GM23338 (cell line): ENCODE measurements at regions not wholly inside any gene's neighbourhood (a gene's known extent, or its start where the extent isn't known, plus 50 kb on each side); places are given as distances from the start of the nearest gene placed in this dataset.

Experiments
- ATAC-seq: fragments of 200-7000 bp; cut with Tn5 transposase; 3 replicates; pipeline ENCODE4 v1.9.1; 2020
- DNase-seq: peaks from one replicate; pipeline ENCODE4 v3.0.0-alpha.2; 2015; ENCODE audit warnings: low spot score
- H2AFZ ChIP-seq: fragments of 200-600 bp; sonication (generic); 2 replicates; pipeline ENCODE4 v1.8.0; 2016; ENCODE audit warnings: antibody characterized with exemption, mild to moderate bottlenecking, moderate library complexity
- H3F3A ChIP-seq: fragments of 200-600 bp; sonication (generic); replicated peaks from 2 replicates; pipeline ENCODE4 v1.8.0; 2017; ENCODE audit warnings: antibody characterized with exemption, mixed run types, low read depth
- H3K27ac ChIP-seq: fragments of 200-600 bp; sonication (generic); 2 replicates; pipeline ENCODE4 v1.6.1; 2016; ENCODE audit warnings: low read depth
- H3K27me3 ChIP-seq: fragments of 200-600 bp; sonication (generic); 2 replicates; pipeline ENCODE4 v1.8.0; 2016; ENCODE audit warnings: mild to moderate bottlenecking, mixed run types, moderate library complexity; ENCODE audit not compliant: insufficient read depth
- H3K36me3 ChIP-seq: fragments of 200-600 bp; sonication (generic); 2 replicates; pipeline ENCODE4 v1.8.0; 2016; ENCODE audit warnings: mild to moderate bottlenecking; ENCODE audit not compliant: insufficient read depth
- H3K4me1 ChIP-seq: fragments of 200-600 bp; sonication (generic); 2 replicates; pipeline ENCODE4 v1.8.0; 2016; ENCODE audit warnings: mild to moderate bottlenecking, moderate library complexity; ENCODE audit not compliant: insufficient read depth
- H3K4me2 ChIP-seq: fragments of 200-600 bp; sonication (generic); 2 replicates; pipeline ENCODE4 v1.7.1; 2017; ENCODE audit warnings: mixed run types
- H3K4me3 ChIP-seq: fragments of 200-600 bp; sonication (generic); 2 replicates; pipeline ENCODE4 v1.6.1; 2016; ENCODE audit warnings: mixed run types
- H3K79me2 ChIP-seq: fragments of 200-600 bp; sonication (generic); replicated peaks from 2 replicates; pipeline ENCODE4 v1.8.0; 2017; ENCODE audit warnings: mild to moderate bottlenecking; ENCODE audit not compliant: insufficient read depth
- H3K9me2 ChIP-seq: fragments of 200-600 bp; sonication (generic); 2 replicates; pipeline ENCODE4 v1.8.0; 2017; ENCODE audit not compliant: insufficient read depth
- H4K20me1 ChIP-seq: fragments of 200-600 bp; sonication (generic); replicated peaks from 2 replicates; pipeline ENCODE4 v1.8.0; 2017; ENCODE audit warnings: mild to moderate bottlenecking; ENCODE audit not compliant: insufficient read depth
- H3K27ac Mint-ChIP-seq: 2 replicates; pipeline ENCODE4 v1.8.0; 2020; ENCODE audit warnings: inconsistent platforms, mild to moderate bottlenecking, moderate library complexity, mixed read lengths
- H3K27me3 Mint-ChIP-seq: 3 replicates; pipeline ENCODE4 v1.8.0; 2022; ENCODE audit warnings: low read depth, mild to moderate bottlenecking, moderate library complexity, mixed read lengths, inconsistent platforms; ENCODE audit not compliant: insufficient read depth, poor library complexity
- H3K36me3 Mint-ChIP-seq: 3 replicates; pipeline ENCODE4 v1.8.0; 2021; ENCODE audit warnings: low read depth, mild to moderate bottlenecking, inconsistent platforms, moderate library complexity, mixed read lengths
- H3K4me1 Mint-ChIP-seq: 3 replicates; pipeline ENCODE4 v1.8.0; 2020; ENCODE audit warnings: mild to moderate bottlenecking, inconsistent platforms, mixed read lengths
- H3K4me3 Mint-ChIP-seq: 3 replicates; pipeline ENCODE4 v1.8.0; 2021; ENCODE audit warnings: moderate library complexity, mild to moderate bottlenecking, inconsistent platforms, mixed read lengths
- H3K9me3 Mint-ChIP-seq: 3 replicates; pipeline ENCODE4 v1.8.0; 2020; ENCODE audit warnings: moderate library complexity, mild to moderate bottlenecking, inconsistent platforms, mixed read lengths
- ZNF114 ChIP-seq: fragments of 250-450 bp; sonication (Bioruptor Pico); IDR thresholded peaks from 2 replicates; pipeline ENCODE4 v1.5.0; 2020; ENCODE audit warnings: mild to moderate bottlenecking, moderate library complexity
- ZNF331 ChIP-seq: fragments of 250-450 bp; sonication (Bioruptor Pico); IDR thresholded peaks from 2 replicates; pipeline ENCODE4 v1.5.0; 2020; ENCODE audit warnings: low read depth, mild to moderate bottlenecking, moderate library complexity
- TF ChIP-seq, protein P1 (sequence below): fragments of 250-450 bp; sonication (Bioruptor Pico); IDR thresholded peaks from 2 replicates; pipeline ENCODE4 v1.5.0; 2020; ENCODE audit warnings: mild to moderate bottlenecking, moderate library complexity
- TF ChIP-seq, protein P2 (sequence below), 2 experiments: fragments of 200-600 bp in 1 of 2; sonication (generic) in 1 of 2; conservative IDR thresholded peaks; 2 replicates each; pipeline versions ENCODE4 v1.5.1 to v1.6.1; 2016 to 2017; ENCODE audit warnings: antibody characterized with exemption in 2 of 2, low read depth in 2 of 2, mild to moderate bottlenecking in 2 of 2, moderate library complexity in 1 of 2

DNA sequence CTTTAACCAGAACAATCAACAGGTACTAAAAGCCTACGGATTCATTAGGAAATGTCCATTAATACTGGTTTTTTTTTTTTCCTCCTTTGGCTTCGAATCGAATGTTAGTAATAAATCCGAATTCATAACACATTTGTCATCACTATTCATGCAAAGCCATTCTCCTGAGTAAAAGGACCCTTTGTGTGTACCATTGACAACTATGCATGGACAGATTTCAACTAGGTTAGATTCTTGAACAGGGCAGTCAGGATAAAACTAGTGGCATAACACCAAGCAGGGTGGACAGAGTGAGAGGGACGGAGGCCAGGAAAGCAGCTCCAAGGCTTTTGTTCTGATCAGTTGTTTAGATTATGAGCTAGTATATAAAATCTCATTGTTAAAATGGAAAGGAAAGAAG is 1722.0 kb upstream of the TENM3 start:
- Histone ChIP-seq H4K20me1 (no peaks in the 10 kb centered on the region), H3K4me3 (no peak overlapping the region), H3K9me2 (no peaks in the 10 kb centered on the region), H3K27ac (no peak overlapping the region), H3K27me3 (no peaks in the 10 kb centered on the region), H3F3A (no peaks in the 10 kb centered on the region), H3K79me2 (no peaks in the 10 kb centered on the region), H3K4me2 (no peak overlapping the region), H2AFZ (no peak overlapping the region), H3K4me1 (no peaks in the 10 kb centered on the region), H3K36me3 (no peaks in the 10 kb centered on the region)
- ATAC-seq = no peak
- no peaks in the 10 kb centered on the region for H3K27me3 Mint-ChIP-seq
- no peak overlapping the region for H3K27ac Mint-ChIP-seq
- no peaks in the 10 kb centered on the region for H3K4me1 Mint-ChIP-seq
- TF ChIP-seq, protein P1, sequence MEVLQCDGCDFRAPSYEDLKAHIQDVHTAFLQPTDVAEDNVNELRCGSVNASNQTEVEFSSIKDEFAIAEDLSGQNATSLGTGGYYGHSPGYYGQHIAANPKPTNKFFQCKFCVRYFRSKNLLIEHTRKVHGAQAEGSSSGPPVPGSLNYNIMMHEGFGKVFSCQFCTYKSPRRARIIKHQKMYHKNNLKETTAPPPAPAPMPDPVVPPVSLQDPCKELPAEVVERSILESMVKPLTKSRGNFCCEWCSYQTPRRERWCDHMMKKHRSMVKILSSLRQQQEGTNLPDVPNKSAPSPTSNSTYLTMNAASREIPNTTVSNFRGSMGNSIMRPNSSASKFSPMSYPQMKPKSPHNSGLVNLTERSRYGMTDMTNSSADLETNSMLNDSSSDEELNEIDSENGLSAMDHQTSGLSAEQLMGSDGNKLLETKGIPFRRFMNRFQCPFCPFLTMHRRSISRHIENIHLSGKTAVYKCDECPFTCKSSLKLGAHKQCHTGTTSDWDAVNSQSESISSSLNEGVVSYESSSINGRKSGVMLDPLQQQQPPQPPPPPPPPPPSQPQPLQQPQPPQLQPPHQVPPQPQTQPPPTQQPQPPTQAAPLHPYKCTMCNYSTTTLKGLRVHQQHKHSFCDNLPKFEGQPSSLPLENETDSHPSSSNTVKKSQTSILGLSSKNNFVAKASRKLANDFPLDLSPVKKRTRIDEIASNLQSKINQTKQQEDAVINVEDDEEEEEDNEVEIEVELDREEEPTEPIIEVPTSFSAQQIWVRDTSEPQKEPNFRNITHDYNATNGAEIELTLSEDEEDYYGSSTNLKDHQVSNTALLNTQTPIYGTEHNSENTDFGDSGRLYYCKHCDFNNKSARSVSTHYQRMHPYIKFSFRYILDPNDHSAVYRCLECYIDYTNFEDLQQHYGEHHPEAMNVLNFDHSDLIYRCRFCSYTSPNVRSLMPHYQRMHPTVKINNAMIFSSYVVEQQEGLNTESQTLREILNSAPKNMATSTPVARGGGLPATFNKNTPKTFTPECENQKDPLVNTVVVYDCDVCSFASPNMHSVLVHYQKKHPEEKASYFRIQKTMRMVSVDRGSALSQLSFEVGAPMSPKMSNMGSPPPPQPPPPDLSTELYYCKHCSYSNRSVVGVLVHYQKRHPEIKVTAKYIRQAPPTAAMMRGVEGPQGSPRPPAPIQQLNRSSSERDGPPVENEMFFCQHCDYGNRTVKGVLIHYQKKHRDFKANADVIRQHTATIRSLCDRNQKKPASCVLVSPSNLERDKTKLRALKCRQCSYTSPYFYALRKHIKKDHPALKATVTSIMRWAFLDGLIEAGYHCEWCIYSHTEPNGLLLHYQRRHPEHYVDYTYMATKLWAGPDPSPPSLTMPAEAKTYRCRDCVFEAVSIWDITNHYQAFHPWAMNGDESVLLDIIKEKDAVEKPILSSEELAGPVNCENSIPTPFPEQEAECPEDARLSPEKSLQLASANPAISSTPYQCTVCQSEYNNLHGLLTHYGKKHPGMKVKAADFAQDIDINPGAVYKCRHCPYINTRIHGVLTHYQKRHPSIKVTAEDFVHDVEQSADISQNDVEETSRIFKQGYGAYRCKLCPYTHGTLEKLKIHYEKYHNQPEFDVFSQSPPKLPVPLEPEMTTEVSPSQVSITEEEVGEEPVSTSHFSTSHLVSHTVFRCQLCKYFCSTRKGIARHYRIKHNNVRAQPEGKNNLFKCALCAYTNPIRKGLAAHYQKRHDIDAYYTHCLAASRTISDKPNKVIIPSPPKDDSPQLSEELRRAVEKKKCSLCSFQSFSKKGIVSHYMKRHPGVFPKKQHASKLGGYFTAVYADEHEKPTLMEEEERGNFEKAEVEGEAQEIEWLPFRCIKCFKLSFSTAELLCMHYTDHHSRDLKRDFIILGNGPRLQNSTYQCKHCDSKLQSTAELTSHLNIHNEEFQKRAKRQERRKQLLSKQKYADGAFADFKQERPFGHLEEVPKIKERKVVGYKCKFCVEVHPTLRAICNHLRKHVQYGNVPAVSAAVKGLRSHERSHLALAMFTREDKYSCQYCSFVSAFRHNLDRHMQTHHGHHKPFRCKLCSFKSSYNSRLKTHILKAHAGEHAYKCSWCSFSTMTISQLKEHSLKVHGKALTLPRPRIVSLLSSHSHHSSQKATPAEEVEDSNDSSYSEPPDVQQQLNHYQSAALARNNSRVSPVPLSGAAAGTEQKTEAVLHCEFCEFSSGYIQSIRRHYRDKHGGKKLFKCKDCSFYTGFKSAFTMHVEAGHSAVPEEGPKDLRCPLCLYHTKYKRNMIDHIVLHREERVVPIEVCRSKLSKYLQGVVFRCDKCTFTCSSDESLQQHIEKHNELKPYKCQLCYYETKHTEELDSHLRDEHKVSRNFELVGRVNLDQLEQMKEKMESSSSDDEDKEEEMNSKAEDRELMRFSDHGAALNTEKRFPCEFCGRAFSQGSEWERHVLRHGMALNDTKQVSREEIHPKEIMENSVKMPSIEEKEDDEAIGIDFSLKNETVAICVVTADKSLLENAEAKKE (CRISPR knock-in tag) = no peak
- TF ChIP-seq, protein P2, sequence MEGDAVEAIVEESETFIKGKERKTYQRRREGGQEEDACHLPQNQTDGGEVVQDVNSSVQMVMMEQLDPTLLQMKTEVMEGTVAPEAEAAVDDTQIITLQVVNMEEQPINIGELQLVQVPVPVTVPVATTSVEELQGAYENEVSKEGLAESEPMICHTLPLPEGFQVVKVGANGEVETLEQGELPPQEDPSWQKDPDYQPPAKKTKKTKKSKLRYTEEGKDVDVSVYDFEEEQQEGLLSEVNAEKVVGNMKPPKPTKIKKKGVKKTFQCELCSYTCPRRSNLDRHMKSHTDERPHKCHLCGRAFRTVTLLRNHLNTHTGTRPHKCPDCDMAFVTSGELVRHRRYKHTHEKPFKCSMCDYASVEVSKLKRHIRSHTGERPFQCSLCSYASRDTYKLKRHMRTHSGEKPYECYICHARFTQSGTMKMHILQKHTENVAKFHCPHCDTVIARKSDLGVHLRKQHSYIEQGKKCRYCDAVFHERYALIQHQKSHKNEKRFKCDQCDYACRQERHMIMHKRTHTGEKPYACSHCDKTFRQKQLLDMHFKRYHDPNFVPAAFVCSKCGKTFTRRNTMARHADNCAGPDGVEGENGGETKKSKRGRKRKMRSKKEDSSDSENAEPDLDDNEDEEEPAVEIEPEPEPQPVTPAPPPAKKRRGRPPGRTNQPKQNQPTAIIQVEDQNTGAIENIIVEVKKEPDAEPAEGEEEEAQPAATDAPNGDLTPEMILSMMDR (conservative IDR thresholded peaks at IDR 0.05; ENCODE audit: low read depth in 2 of 2) = no peak
- H3K4me3 Mint-ChIP-seq = no peak overlapping the region
- H3K9me3 Mint-ChIP-seq = no peaks in the 10 kb centered on the region
- DNase-seq = no peak
- no peaks in the 10 kb centered on the region for H3K36me3 Mint-ChIP-seq

DNA sequence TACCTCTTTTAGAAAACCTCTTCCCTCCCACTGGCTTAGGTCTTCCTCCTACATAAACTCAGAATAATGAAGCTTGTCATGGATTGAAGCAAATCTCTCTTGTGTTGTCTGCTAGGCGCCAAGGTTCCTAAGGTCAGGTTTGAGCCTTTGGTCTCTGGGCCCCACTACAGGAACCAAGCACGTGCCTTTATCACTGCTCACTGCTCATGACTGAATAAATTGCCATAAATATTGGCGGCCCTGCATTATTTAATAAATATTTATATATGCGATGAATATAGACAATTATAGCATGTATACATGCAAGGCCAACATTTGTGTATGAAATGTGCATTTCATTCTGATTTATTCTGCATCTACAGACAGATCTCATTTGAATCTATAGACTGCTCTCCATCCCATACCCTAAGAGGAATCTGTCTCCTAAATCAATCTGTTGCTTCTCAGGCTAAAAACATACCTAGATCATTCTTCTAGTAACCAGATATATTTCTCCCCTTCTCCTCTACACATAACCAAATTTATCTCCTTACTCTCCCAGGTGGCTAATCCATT is 1717.6 kb upstream of the TENM3 start:
- H3K4me1 Mint-ChIP-seq = peaks cover under 1% of the 10 kb centered on the region; the same call in 2 of the 3 replicates
- Histone ChIP-seq H4K20me1 (no peaks in the 10 kb centered on the region), H3K27me3 (no peaks in the 10 kb centered on the region), H2AFZ (no peak overlapping the region), H3K4me1 (no peaks in the 10 kb centered on the region), H3K4me3 (no peak overlapping the region), H3K36me3 (no peaks in the 10 kb centered on the region), H3K27ac (no peak overlapping the region), H3K4me2 (no peak overlapping the region), H3K79me2 (no peaks in the 10 kb centered on the region), H3K9me2 (no peaks in the 10 kb centered on the region), H3F3A (no peaks in the 10 kb centered on the region)
- H3K27me3 Mint-ChIP-seq = no peaks in the 10 kb centered on the region
- no peaks in the 10 kb centered on the region for H3K36me3 Mint-ChIP-seq
- H3K4me3 Mint-ChIP-seq = no peak overlapping the region
- peaks cover 5% of the 10 kb centered on the region; the same call in 2 of the 3 replicates for H3K9me3 Mint-ChIP-seq
- no peak for DNase-seq
- H3K27ac Mint-ChIP-seq = no peak overlapping the region
- ATAC-seq = no peak
- TF ChIP-seq, protein P1 (CRISPR knock-in tag) = no peak
- no peak for TF ChIP-seq ZNF331
- TF ChIP-seq ZNF114 (CRISPR knock-in tag) = no peak
